GM12878 (cell line): ENCODE measurements at regions not wholly inside any gene's neighbourhood (a gene's known extent, or its start where the extent isn't known, plus 50 kb on each side); places are given as distances from the start of the nearest gene placed in this dataset.

Source experiments
- ATAC-seq: fragments of 200-7000 bp; cut with Tn5 transposase; 3 replicates; pipeline ENCODE4 v1.9.1; 2020; ENCODE audit warnings: mild to moderate bottlenecking, moderate library complexity
- BruUV-seq: library from RNA; stranded (reverse); fragments of 400-500 nt; replicated peaks from 2 replicates; lab custom pipeline; 2021; lab: Mats Ljungman, UMichigan
- CTCF ChIA-PET: fragments of 300-600 bp; sonication (Branson Sonifier 250); formaldehyde crosslinking; extraction: SDS; loops from one replicate; lab custom pipeline; 2021; ENCODE audit warnings: inconsistent platforms; lab: Yijun Ruan, JAX
- POLR2A ChIA-PET: fragments of 350-600 bp; formaldehyde crosslinking; extraction: SDS; loops from one replicate; lab custom pipeline; 2021; ENCODE audit warnings: inconsistent platforms; lab: Charles Lee
- RAD21 ChIA-PET: fragments of 300-600 bp; sonication (Branson Sonifier 250); formaldehyde crosslinking; loops from one replicate; lab custom pipeline; 2023; ENCODE audit warnings: antibody characterized with exemption; ENCODE audit not compliant: unreplicated experiment; lab: Charles Lee
- SMC1A ChIA-PET: fragments of 300-600 bp; sonication (Branson Sonifier 250); formaldehyde crosslinking; loops from one replicate; lab custom pipeline; 2023; ENCODE audit not compliant: unreplicated experiment, uncharacterized antibody; lab: Charles Lee
- DNase-seq: peaks from one replicate; pipeline ENCODE4 v3.0.0-alpha.2; 2011; ENCODE audit warnings: low read depth, low spot score
- FAIRE-seq: peaks from 3 replicates; lab custom pipeline; 2011; peaks lifted over from hg19 to GRCh38; lab: Jason Lieb, UNC
- H2AFZ ChIP-seq: 2 replicates; pipeline ENCODE4 v1.6.0; 2011; ENCODE audit warnings: low read depth, low read length, control low read depth; ENCODE audit not compliant: control insufficient read depth
- H3K27ac ChIP-seq: 2 replicates; pipeline ENCODE4 v1.5.1; 2011; ENCODE audit warnings: control low read depth; ENCODE audit not compliant: control insufficient read depth, insufficient read depth
- H3K27me3 ChIP-seq, 2 experiments: replicated peaks in 1 of 2; 2 replicates each; pipeline versions ENCODE4 v1.6.0 to v1.6.1; 2011; ENCODE audit warnings: low read length in 1 of 2; ENCODE audit not compliant: control insufficient read depth in 2 of 2, insufficient read depth in 2 of 2
- H3K36me3 ChIP-seq, 2 experiments: 2 replicates each; pipeline ENCODE4 v1.5.1; 2011; ENCODE audit warnings: low read length in 1 of 2; ENCODE audit not compliant: control insufficient read depth in 2 of 2, insufficient read depth in 2 of 2
- H3K4me1 ChIP-seq: 2 replicates; pipeline ENCODE4 v1.6.1; 2011; ENCODE audit warnings: mild to moderate bottlenecking, low read length, moderate library complexity, mixed read lengths; ENCODE audit not compliant: control insufficient read depth, insufficient read depth
- H3K4me2 ChIP-seq: 2 replicates; pipeline ENCODE4 v1.6.0; 2011; ENCODE audit warnings: control low read depth; ENCODE audit not compliant: control insufficient read depth, insufficient read depth
- H3K4me3 ChIP-seq: fragments of 200-600 bp; sonication (generic); 2 replicates; pipeline ENCODE4 v1.5.1; 2016
- H3K79me2 ChIP-seq: 2 replicates; pipeline ENCODE4 v1.6.0; 2011; ENCODE audit warnings: low read length; ENCODE audit not compliant: control insufficient read depth, insufficient read depth
- H3K9ac ChIP-seq: 2 replicates; pipeline ENCODE4 v1.8.0; 2011; ENCODE audit warnings: low read length, control low read depth, mixed read lengths; ENCODE audit not compliant: control insufficient read depth, insufficient read depth
- H3K9me3 ChIP-seq: replicated peaks from 3 replicates; pipeline ENCODE4 v1.5.1; 2011; ENCODE audit warnings: mild to moderate bottlenecking, low read length; ENCODE audit not compliant: control insufficient read depth, insufficient read depth
- H4K20me1 ChIP-seq: 2 replicates; pipeline ENCODE4 v1.6.0; 2011; ENCODE audit not compliant: control insufficient read depth, insufficient read depth
- ATF3 ChIP-seq: IDR thresholded peaks from 2 replicates; pipeline ENCODE4 v1.6.1; 2011; ENCODE audit warnings: low read depth, mild to moderate bottlenecking, low read length, moderate library complexity, borderline replicate concordance; ENCODE audit errors: extremely low read depth
- ETV6 ChIP-seq, 2 experiments: fragments of 450-650 bp in 1 of 2; IDR thresholded peaks in 1 of 2; conservative IDR thresholded peaks in 1 of 2; 2 replicates each; pipeline ENCODE4 v1.6.1; 2014; ENCODE audit warnings: antibody characterized with exemption in 1 of 2, borderline replicate concordance in 1 of 2, low read depth in 1 of 2, mild to moderate bottlenecking in 1 of 2, moderate library complexity in 1 of 2
- IRF5 ChIP-seq: fragments of 450-650 bp; IDR thresholded peaks from 2 replicates; pipeline ENCODE4 v1.6.1; 2017; ENCODE audit warnings: borderline replicate concordance
- KLF5 ChIP-seq: fragments of 450-650 bp; IDR thresholded peaks from 2 replicates; pipeline ENCODE4 v1.6.1; 2014; ENCODE audit warnings: mild to moderate bottlenecking; ENCODE audit not compliant: partially characterized antibody
- LARP7 ChIP-seq: fragments of 450-650 bp; IDR thresholded peaks from 2 replicates; pipeline ENCODE4 v1.6.1; 2017; ENCODE audit warnings: mild to moderate bottlenecking
- MYB ChIP-seq: fragments of 150-350 bp; IDR thresholded peaks from 2 replicates; pipeline ENCODE4 v1.6.1; 2014; ENCODE audit warnings: mild to moderate bottlenecking, low read depth, low read length, borderline replicate concordance
- PAX5 ChIP-seq: IDR thresholded peaks from 2 replicates; pipeline ENCODE4 v1.6.1; 2011; ENCODE audit warnings: low read depth, low read length, borderline replicate concordance
- PKNOX1 ChIP-seq: fragments of 450-650 bp; IDR thresholded peaks from 2 replicates; pipeline ENCODE4 v1.6.1; 2016; ENCODE audit warnings: mild to moderate bottlenecking
- POLR2AphosphoS2 ChIP-seq: IDR thresholded peaks from 2 replicates; pipeline ENCODE4 v1.6.1; 2011; ENCODE audit warnings: low read depth, mild to moderate bottlenecking, low read length, improper control_type of control experiment, moderate library complexity
- REST ChIP-seq: IDR thresholded peaks from 2 replicates; pipeline ENCODE4 v1.6.1; 2012; ENCODE audit warnings: mild to moderate bottlenecking, low read depth, low read length
- SREBF1 ChIP-seq: IDR thresholded peaks from 2 replicates; pipeline ENCODE4 v1.6.1; 2012; ENCODE audit warnings: mild to moderate bottlenecking, low read length
- ZBTB33 ChIP-seq: fragments of 450-650 bp; IDR thresholded peaks from 2 replicates; pipeline ENCODE4 v1.6.1; 2017; ENCODE audit warnings: mild to moderate bottlenecking
- WGBS: methylation state at CpG from one replicate; pipeline ENCODE4 v1.1.6; 2016; ENCODE audit warnings: low lambda C conversion rate; ENCODE audit not compliant: insufficient replicate concordance, insufficient coverage; ENCODE audit errors: missing lambda C conversion rate; 5-methylcytosine and 5-hydroxymethylcytosine counted together
- in situ Hi-C: fragments of 300-500 bp; cut with MboI; formaldehyde crosslinking; loops from 9 replicates; pipeline ENCODE4 v1.14.3; 2018; ENCODE audit warnings: mixed read lengths
- intact Hi-C: fragments of 100-400 bp; cut with micrococcal nuclease; formaldehyde crosslinking; loops from one replicate; pipeline ENCODE4 v1.14.2; 2022; ENCODE audit not compliant: unreplicated experiment

- no peak for TF ChIP-seq ZBTB33
- TF ChIP-seq ATF3, result no peak
- TF ChIP-seq KLF5, result no peak
- no peak for TF ChIP-seq IRF5
- TF ChIP-seq LARP7, result no peak
- TF ChIP-seq SREBF1, result no peak
- TF ChIP-seq MYB, result no peak
Measured at GRCh38 chr12:112656141-112656540, 135.4 kb upstream of the RPH3A start (continued).

GRCh38 chr12:112664569-112664968 lies 127.0 kb upstream of the RPH3A start:
- Histone ChIP-seq H2AFZ (no peak overlapping the region), H4K20me1 (no peaks in the 10 kb centered on the region), H3K27ac (no peak overlapping the region), H3K4me3 (no peak overlapping the region), H3K9ac (no peak overlapping the region), H3K9me3 (no peaks in the 10 kb centered on the region), H3K36me3 (no peaks in the 10 kb centered on the region), H3K4me2 (no peak overlapping the region), H3K27me3 (no peaks in the 10 kb centered on the region; a peak in 1 of 4 replicates), H3K4me1 (no peaks in the 10 kb centered on the region), H3K79me2 (no peaks in the 10 kb centered on the region)
- ChIA-PET RAD21 (no interaction called here), CTCF (no interaction called here), SMC1A (no interaction called here), POLR2A (no interaction called here)
- DNase-seq (no peak), FAIRE-seq (no peak), ATAC-seq (no peak)
- WGBS, result 40% methylated on average over 8 of the region's 8 CpGs
- BruUV-seq, result no TSS peak
- intact Hi-C loops, result no loop called here
- in situ Hi-C loops, result no loop called here
- TF ChIP-seq PAX5 (no peak), LARP7 (no peak), POLR2AphosphoS2 (no peak), ETV6 (conservative IDR thresholded peaks at IDR 0.05 in 1 of 2, IDR thresholded peaks at IDR 0.05 in 1 of 2; ENCODE audit: borderline replicate concordance in 1 of 2, low read depth in 1 of 2) (no peak), REST (peak; percentile 90), PKNOX1 (no peak)
